PFSK-1 (cell line): ENCODE measurements at regions not wholly inside any gene's neighbourhood (a gene's known extent, or its start where the extent isn't known, plus 50 kb on each side); places are given as distances from the start of the nearest gene placed in this dataset.

Source experiments
- POLR2AphosphoS5 ChIP-seq: IDR thresholded peaks from 2 replicates; pipeline ENCODE4 v1.6.1; 2012; ENCODE audit warnings: low read depth, mild to moderate bottlenecking, control low read depth, low read length, moderate library complexity
- REST ChIP-seq, 2 experiments: IDR thresholded peaks; 2 replicates each; pipeline versions ENCODE4 v1.6.1 to v1.8.0; 2011 to 2012; ENCODE audit warnings: low read depth in 2 of 2, low read length in 2 of 2, control low read depth in 1 of 2, inconsistent platforms in 1 of 2, mild to moderate bottlenecking in 1 of 2, moderate library complexity in 1 of 2; ENCODE audit not compliant: insufficient read depth in 1 of 2
- SIN3A ChIP-seq: IDR thresholded peaks from 2 replicates; pipeline ENCODE4 v1.6.1; 2012; ENCODE audit warnings: mild to moderate bottlenecking, low read length, moderate library complexity, borderline replicate concordance; ENCODE audit not compliant: insufficient read depth
- TAF1 ChIP-seq: IDR thresholded peaks from 2 replicates; pipeline ENCODE4 v1.6.1; 2012; ENCODE audit warnings: low read length, control low read depth, borderline replicate concordance; ENCODE audit not compliant: insufficient read depth

DNA sequence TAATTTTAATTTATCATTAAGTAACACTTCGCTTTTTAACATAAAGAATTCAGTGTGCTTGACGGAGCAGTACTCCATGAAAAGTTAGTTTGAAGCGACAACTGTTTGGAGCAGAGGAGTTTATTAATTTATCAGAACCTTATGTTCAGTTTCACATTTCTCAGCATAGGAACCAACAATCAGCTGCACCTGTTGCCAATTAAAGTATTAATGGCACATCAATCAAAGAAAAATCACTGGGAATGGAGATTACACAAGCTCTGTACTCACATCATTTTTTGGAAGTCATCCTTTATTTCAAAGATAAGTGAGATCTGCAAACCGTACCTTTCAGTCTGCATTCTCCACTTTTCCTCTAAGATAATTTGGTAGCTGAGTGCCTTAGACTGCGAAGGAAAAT, 344.6 kb downstream of the LMO4 start:
- TF ChIP-seq TAF1 (no peak), REST (IDR thresholded peaks at IDR 0.05; ENCODE audit: insufficient read depth in 1 of 2, low read depth in 2 of 2, low read length in 2 of 2) (no peak), SIN3A (no peak), POLR2AphosphoS5 (no peak)
